H1 (cell line): ENCODE measurements at regions not wholly inside any gene's neighbourhood (a gene's known extent, or its start where the extent isn't known, plus 50 kb on each side); places are given as distances from the start of the nearest gene placed in this dataset.

Experiments used
- CTCF ChIA-PET: fragments of 300-600 bp; sonication (Branson Sonifier 250); formaldehyde crosslinking; loops from one replicate; lab custom pipeline; 2021; ENCODE audit not compliant: partially characterized antibody; lab: Charles Lee
- POLR2A ChIA-PET: fragments of 300-600 bp; sonication (Branson Sonifier 250); formaldehyde crosslinking; loops from one replicate; lab custom pipeline; 2021; ENCODE audit warnings: inconsistent platforms; ENCODE audit not compliant: partially characterized antibody; lab: Charles Lee
- DNase-seq, 2 experiments: peaks; one replicate each; pipeline versions ENCODE4 v3.0.0 to v3.0.0-alpha.2; 2010 to 2022; ENCODE audit warnings: low spot score in 2 of 2, low read depth in 1 of 2, mixed read lengths in 1 of 2
- FAIRE-seq: peaks from 2 replicates; lab custom pipeline; 2011; peaks lifted over from hg19 to GRCh38; lab: Jason Lieb, UNC
- H2AFZ ChIP-seq: 2 replicates; pipeline ENCODE4 v1.8.1; 2012; ENCODE audit warnings: low read length, inconsistent platforms
- H2AK5ac ChIP-seq: 2 replicates; pipeline ENCODE4 v1.6.1; 2013; ENCODE audit warnings: low read depth, low read length
- H2BK120ac ChIP-seq: replicated peaks from 2 replicates; pipeline ENCODE3; 2013; ENCODE audit warnings: low read depth, low read length, inconsistent platforms
- H2BK12ac ChIP-seq: 2 replicates; pipeline ENCODE4 v1.6.1; 2013; ENCODE audit warnings: low read depth, low read length
- H2BK15ac ChIP-seq: 2 replicates; pipeline ENCODE4 v1.6.1; 2013; ENCODE audit warnings: low read length
- H2BK20ac ChIP-seq: 2 replicates; pipeline ENCODE4 v1.6.1; 2013; ENCODE audit warnings: low read length
- H2BK5ac ChIP-seq: 2 replicates; pipeline ENCODE4 v1.6.1; 2013; ENCODE audit warnings: low read depth, low read length
- H3K14ac ChIP-seq: 2 replicates; pipeline ENCODE4 v1.6.1; 2013; ENCODE audit warnings: inconsistent platforms; ENCODE audit not compliant: insufficient read length
- H3K18ac ChIP-seq: 2 replicates; pipeline ENCODE4 v1.6.1; 2013; ENCODE audit warnings: low read length; ENCODE audit errors: extremely low read depth
- H3K23ac ChIP-seq: 2 replicates; pipeline ENCODE4 v1.6.1; 2013; ENCODE audit warnings: inconsistent platforms; ENCODE audit not compliant: insufficient read length
- H3K23me2 ChIP-seq: 2 replicates; pipeline ENCODE4 v1.6.1; 2013; ENCODE audit warnings: low read depth, low read length
- H3K27ac ChIP-seq: 2 replicates; pipeline ENCODE4 v1.6.1; 2011; ENCODE audit warnings: low read depth, low read length, inconsistent platforms
- H3K27me3 ChIP-seq, 4 experiments: replicated peaks in 1 of 4; 1 replicate in 1 of 4; 2 replicates in 3 of 4; pipeline versions ENCODE4 v1.6.1 to v1.8.1; 2011 to 2013; ENCODE audit warnings: low read length in 3 of 4, mild to moderate bottlenecking in 3 of 4, inconsistent platforms in 2 of 4, mixed read lengths in 2 of 4, moderate library complexity in 1 of 4; ENCODE audit not compliant: control insufficient read depth in 3 of 4, insufficient read depth in 3 of 4; ENCODE audit errors: extremely low read depth in 1 of 4
- H3K36me3 ChIP-seq, 4 experiments: 2 replicates each; pipeline versions ENCODE4 v1.6.1 to v1.8.1; 2011 to 2013; ENCODE audit warnings: mild to moderate bottlenecking in 4 of 4, low read length in 3 of 4, moderate library complexity in 2 of 4, control low read depth in 1 of 4, inconsistent platforms in 1 of 4; ENCODE audit not compliant: insufficient read depth in 4 of 4, control insufficient read depth in 2 of 4
- H3K4ac ChIP-seq: replicated peaks from 2 replicates; pipeline ENCODE3; 2013; ENCODE audit warnings: low read length, low read depth, mixed read lengths, inconsistent platforms; ENCODE audit not compliant: insufficient read length
- H3K4me1 ChIP-seq, 4 experiments: replicated peaks in 1 of 4; 1 replicate in 1 of 4; 2 replicates in 3 of 4; pipeline versions ENCODE4 v1.6.1 to v1.8.1; 2011 to 2013; ENCODE audit warnings: low read length in 3 of 4, inconsistent platforms in 2 of 4, mixed read lengths in 1 of 4; ENCODE audit not compliant: insufficient read depth in 4 of 4, control insufficient read depth in 3 of 4
- H3K4me2 ChIP-seq, 2 experiments: 2 replicates each; pipeline versions ENCODE4 v1.6.1 to v1.8.1; 2011 to 2013; ENCODE audit warnings: low read depth in 2 of 2, low read length in 2 of 2, control low read depth in 1 of 2, inconsistent platforms in 1 of 2, mild to moderate bottlenecking in 1 of 2; ENCODE audit not compliant: insufficient read depth in 1 of 2
- H3K4me3 ChIP-seq, 4 experiments: fragments of 200-600, 300-600 bp in 1 of 4; sonication (generic), shearing (Covaris generic), sonication (Bioruptor Twin) in 1 of 4; 2 replicates each; pipeline versions ENCODE4 v1.5.1 to v1.8.1; 2011 to 2016; ENCODE audit warnings: low read length in 4 of 4, low read depth in 3 of 4, control low read depth in 2 of 4, inconsistent platforms in 2 of 4, mild to moderate bottlenecking in 2 of 4, mixed read lengths in 1 of 4, moderate library complexity in 1 of 4; ENCODE audit not compliant: insufficient read depth in 2 of 4; ENCODE audit errors: extremely low read depth in 1 of 4
- H3K56ac ChIP-seq: replicated peaks from 2 replicates; pipeline ENCODE3; 2013; ENCODE audit warnings: low read depth, mild to moderate bottlenecking, mixed read lengths, low read length, inconsistent platforms; ENCODE audit not compliant: insufficient read length
- H3K79me1 ChIP-seq: 2 replicates; pipeline ENCODE4 v1.6.1; 2013; ENCODE audit warnings: low read depth, low read length, control low read depth
- H3K79me2 ChIP-seq, 2 experiments: 2 replicates each; pipeline versions ENCODE4 v1.6.1 to v1.8.1; 2012 to 2013; ENCODE audit warnings: low read length in 2 of 2, mild to moderate bottlenecking in 2 of 2, inconsistent platforms in 1 of 2; ENCODE audit not compliant: insufficient read depth in 2 of 2, control insufficient read depth in 1 of 2
- H3K9ac ChIP-seq, 4 experiments: replicated peaks in 1 of 4; 1 replicate in 1 of 4; 2 replicates in 3 of 4; pipeline versions ENCODE4 v1.6.1 to v1.8.1; 2011 to 2013; ENCODE audit warnings: low read depth in 3 of 4, low read length in 3 of 4, control low read depth in 2 of 4, mild to moderate bottlenecking in 2 of 4, moderate library complexity in 2 of 4, inconsistent platforms in 1 of 4; ENCODE audit errors: extremely low read depth in 1 of 4
- H3K9me3 ChIP-seq, 2 experiments: 2 replicates each; pipeline versions ENCODE4 v1.6.1 to v1.8.1; 2012 to 2013; ENCODE audit warnings: mild to moderate bottlenecking in 2 of 2, moderate library complexity in 2 of 2, control low read depth in 1 of 2, inconsistent platforms in 1 of 2, low read depth in 1 of 2, low read length in 1 of 2, mixed read lengths in 1 of 2; ENCODE audit not compliant: insufficient read depth in 2 of 2
- H4K20me1 ChIP-seq, 2 experiments: replicated peaks in 1 of 2; 2 replicates each; pipeline versions ENCODE3 to v1.8.1; 2011 to 2013; ENCODE audit warnings: inconsistent platforms in 2 of 2, low read length in 2 of 2, mild to moderate bottlenecking in 1 of 2; ENCODE audit not compliant: insufficient read depth in 2 of 2, control insufficient read depth in 1 of 2
- H4K5ac ChIP-seq: 2 replicates; pipeline ENCODE4 v1.6.1; 2013; ENCODE audit warnings: low read length, low read depth, mixed read lengths, inconsistent platforms; ENCODE audit not compliant: insufficient read length
- H4K8ac ChIP-seq: 2 replicates; pipeline ENCODE4 v1.8.0; 2013; ENCODE audit warnings: mild to moderate bottlenecking, moderate library complexity, low read length, inconsistent platforms; ENCODE audit not compliant: insufficient read depth; ENCODE audit errors: extremely low read depth
- H4K91ac ChIP-seq: replicated peaks from 2 replicates; pipeline ENCODE3; 2013; ENCODE audit warnings: low read length, mixed read lengths, inconsistent platforms; ENCODE audit not compliant: insufficient read length
- CBX5 ChIP-seq: fragments of 300-800, 300-1000 bp; sonication (generic); IDR thresholded peaks from 2 replicates; pipeline ENCODE4 v1.7.1; 2016; ENCODE audit warnings: antibody characterized with exemption, low read length, low read depth
- EZH2 ChIP-seq: fragments of 200-600 bp; sonication (generic); IDR thresholded peaks from 2 replicates; pipeline ENCODE4 v1.7.1; 2012; ENCODE audit warnings: low read depth, mild to moderate bottlenecking, moderate library complexity, low read length, inconsistent platforms; ENCODE audit not compliant: severe bottlenecking
- JUN ChIP-seq: IDR thresholded peaks from 2 replicates; pipeline ENCODE4 v1.6.1; 2011; ENCODE audit warnings: low read depth, mild to moderate bottlenecking, improper control_type of control experiment, low read length
- POLR2A ChIP-seq, 2 experiments: IDR thresholded peaks; 1 replicate in 1 of 2; 2 replicates in 1 of 2; pipeline ENCODE4 v1.6.1; 2011; ENCODE audit warnings: low read depth in 2 of 2, low read length in 2 of 2, mild to moderate bottlenecking in 2 of 2; ENCODE audit errors: control extremely low read depth in 1 of 2
- POU5F1 ChIP-seq: IDR thresholded peaks from 2 replicates; pipeline ENCODE4 v1.6.1; 2011; ENCODE audit warnings: low read depth, mild to moderate bottlenecking, low read length, moderate library complexity
- SAP30 ChIP-seq: fragments of 300-600 bp; sonication (generic); IDR thresholded peaks from 2 replicates; pipeline ENCODE4 v1.7.1; 2012; ENCODE audit warnings: low read length, moderate library complexity, mild to moderate bottlenecking, inconsistent platforms; ENCODE audit not compliant: insufficient read depth, insufficient replicate concordance
- WGBS, 2 experiments: shearing (Covaris generic) in 1 of 2; methylation state at CpG; one replicate each; pipeline versions ENCODE4 v1.1.6 to v1.1.7; 2013 to 2015; ENCODE audit warnings: low lambda C conversion rate in 2 of 2, mixed read lengths in 2 of 2, inconsistent platforms in 1 of 2, low coverage in 1 of 2, missing lambda C conversion rate in 1 of 2; ENCODE audit not compliant: insufficient replicate concordance in 2 of 2, insufficient coverage in 1 of 2, insufficient read length in 1 of 2; ENCODE audit errors: extremely low coverage in 1 of 2, missing lambda C conversion rate in 1 of 2; 5-methylcytosine and 5-hydroxymethylcytosine counted together

DNA sequence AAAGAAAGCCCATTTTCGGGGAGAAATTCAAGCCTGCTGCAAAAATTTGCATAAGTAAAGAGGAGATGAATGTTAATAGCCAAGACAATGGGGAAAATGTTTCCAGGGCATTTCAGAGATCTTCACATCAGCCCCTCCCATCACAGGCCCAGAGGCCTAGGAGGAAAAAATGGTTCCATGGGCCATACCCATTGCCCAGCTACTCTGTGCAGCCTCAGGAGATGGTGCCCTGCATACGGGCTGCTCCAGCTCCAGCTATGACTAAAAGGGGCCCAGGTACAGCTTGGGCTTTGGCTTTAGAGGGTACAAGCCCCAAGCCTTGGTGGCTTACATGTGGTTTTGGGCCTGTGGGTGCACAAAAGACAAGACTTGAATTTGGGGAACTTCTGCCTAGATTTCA is 168.0 kb upstream of the DIPK2B start:
- no peak overlapping the region for H3K4ac ChIP-seq
- H3K79me1 ChIP-seq = no peaks in the 10 kb centered on the region
- no peak overlapping the region for H3K14ac ChIP-seq
- no peaks in the 10 kb centered on the region for H3K36me3 ChIP-seq
- H3K4me2 ChIP-seq = no peak overlapping the region
- no peak overlapping the region for H2AK5ac ChIP-seq
- H4K91ac ChIP-seq = no peak overlapping the region
- H2BK5ac ChIP-seq = no peak overlapping the region
- no peak overlapping the region for H3K4me3 ChIP-seq
- H3K79me2 ChIP-seq = no peaks in the 10 kb centered on the region
- 92% methylated on average over 2 of the region's 2 CpGs; no CpG with 5 or more reads in 1 of the 2 experiments for WGBS, 2 experiments
- no peaks in the 10 kb centered on the region for H3K23me2 ChIP-seq
- FAIRE-seq (no peak), DNase-seq (no peak)
- no peak overlapping the region for H2BK15ac ChIP-seq
- no peak overlapping the region for H3K9ac ChIP-seq
- H4K8ac ChIP-seq = no peak overlapping the region
- no peak overlapping the region for H4K5ac ChIP-seq
- H3K4me1 ChIP-seq = no peaks in the 10 kb centered on the region
- TF ChIP-seq SAP30 = no peak
- TF ChIP-seq POU5F1 = no peak
- TF ChIP-seq POLR2A (IDR thresholded peaks at IDR 0.05; ENCODE audit: control extremely low read depth in 1 of 2, low read depth in 2 of 2, low read length in 2 of 2) = no peak
- no peak for TF ChIP-seq EZH2
- TF ChIP-seq JUN = no peak
- no peak for TF ChIP-seq CBX5
- H3K27ac ChIP-seq = no peak overlapping the region
- CTCF ChIA-PET = no interaction called here
- H4K20me1 ChIP-seq = no peaks in the 10 kb centered on the region
- H3K56ac ChIP-seq = no peak overlapping the region
- no peaks in the 10 kb centered on the region for H3K27me3 ChIP-seq
- H2BK12ac ChIP-seq = no peak overlapping the region
- H3K23ac ChIP-seq = no peak overlapping the region
- H2BK20ac ChIP-seq = no peak overlapping the region
- peaks cover 8 to 12% of the 10 kb centered on the region in 2 experiments; a peak in 3 of 4 replicates for H3K9me3 ChIP-seq
- no peak overlapping the region for H3K18ac ChIP-seq
- H2BK120ac ChIP-seq = no peak overlapping the region
- no peak overlapping the region for H2AFZ ChIP-seq
- POLR2A ChIA-PET = no interaction called here
